HG03108 (cell line): ENCODE measurements at regions not wholly inside any gene's neighbourhood (a gene's known extent, or its start where the extent isn't known, plus 50 kb on each side); places are given as distances from the start of the nearest gene placed in this dataset.
A peak's percentile ranks its signal among the peaks of the same experiment; 100 is the strongest.
"Not testable (repeated sequence)": the region's sequence is repeated elsewhere in the genome, so short reads cannot be mapped to it uniquely, and the experiment has no call there.

Experiments used
- ATAC-seq: cut with Tn5 transposase; IDR thresholded peaks from one replicate; pipeline ENCODE4 v1.9.1; 2021; ENCODE audit warnings: moderate library complexity; ENCODE audit not compliant: unreplicated experiment

DNA sequence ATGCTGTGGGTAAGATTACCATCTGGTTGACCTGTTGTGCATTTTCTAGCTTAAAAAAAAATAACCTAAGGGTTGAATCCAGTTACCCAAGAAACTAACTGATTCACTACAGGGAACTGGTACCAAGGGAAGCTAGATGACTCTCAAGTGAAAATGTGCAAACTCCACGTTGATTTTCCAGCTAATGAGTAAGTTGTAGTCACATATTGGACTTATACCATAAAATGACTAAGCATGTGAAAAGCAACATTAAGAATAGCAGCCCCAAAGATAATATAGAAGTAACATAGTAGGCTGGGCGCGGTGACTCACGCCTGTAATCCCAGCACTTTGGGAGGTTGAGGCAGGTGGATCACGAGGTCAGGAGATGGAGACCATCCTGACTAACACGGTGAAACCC lies 270.9 kb downstream of the SPRY1 start:
- ATAC-seq = no peak

DNA sequence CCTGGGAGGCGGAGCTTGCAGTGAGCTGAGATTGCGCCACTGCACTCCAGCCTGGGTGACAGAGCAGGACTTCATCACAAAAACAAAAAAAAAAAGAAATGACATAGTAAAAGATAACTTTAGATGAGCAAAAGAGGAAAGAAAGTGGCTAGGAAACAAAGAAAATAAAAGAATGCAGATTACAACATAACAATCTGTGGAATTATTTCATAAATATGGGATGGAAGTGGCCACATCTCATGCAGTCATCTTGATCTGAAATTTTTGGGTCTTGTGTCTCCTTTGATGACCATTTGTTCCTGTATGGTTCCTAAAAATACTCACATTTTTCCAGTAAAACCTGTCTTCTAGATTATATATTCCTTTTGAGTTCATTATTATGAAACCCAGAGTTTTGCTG lies 271.4 kb downstream of the SPRY1 start:
- ATAC-seq = no peak

DNA sequence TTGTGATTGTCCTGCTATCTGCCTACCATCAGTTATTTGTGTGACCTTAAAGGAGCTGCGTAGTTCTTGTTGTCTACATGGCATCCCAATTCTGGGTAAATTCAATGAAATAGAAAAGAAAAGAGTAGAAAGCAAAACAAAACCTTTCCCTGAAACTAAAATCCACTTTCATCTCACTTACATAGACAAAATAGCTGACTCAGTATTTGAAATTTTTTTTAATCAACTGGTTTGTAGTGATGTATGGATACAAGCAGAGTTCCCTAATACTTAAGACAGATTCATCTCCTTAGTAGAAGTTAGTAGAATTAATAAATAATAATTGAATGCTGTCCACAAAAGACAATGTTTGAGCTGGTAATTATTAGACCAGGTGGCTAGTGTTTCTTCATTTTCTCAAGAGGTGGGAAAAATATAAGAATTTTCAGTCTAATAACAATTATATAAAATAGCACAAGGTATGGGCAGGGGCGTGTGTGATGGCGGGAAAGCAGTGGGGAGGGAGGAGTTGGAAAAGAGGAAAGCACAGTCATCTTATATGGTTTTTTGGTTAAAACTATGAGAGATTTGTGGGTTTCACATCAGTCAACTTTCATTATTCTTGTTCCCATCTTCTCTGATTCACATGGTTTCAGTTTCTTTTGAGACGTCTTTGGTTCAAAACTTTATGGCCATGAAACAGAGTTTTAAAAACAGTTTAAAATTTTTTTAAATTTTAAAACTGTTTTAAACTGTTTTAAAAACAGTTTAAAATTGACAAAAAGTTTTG lies 275.2 kb downstream of the SPRY1 start:
- ATAC-seq = peak; percentile 72

DNA sequence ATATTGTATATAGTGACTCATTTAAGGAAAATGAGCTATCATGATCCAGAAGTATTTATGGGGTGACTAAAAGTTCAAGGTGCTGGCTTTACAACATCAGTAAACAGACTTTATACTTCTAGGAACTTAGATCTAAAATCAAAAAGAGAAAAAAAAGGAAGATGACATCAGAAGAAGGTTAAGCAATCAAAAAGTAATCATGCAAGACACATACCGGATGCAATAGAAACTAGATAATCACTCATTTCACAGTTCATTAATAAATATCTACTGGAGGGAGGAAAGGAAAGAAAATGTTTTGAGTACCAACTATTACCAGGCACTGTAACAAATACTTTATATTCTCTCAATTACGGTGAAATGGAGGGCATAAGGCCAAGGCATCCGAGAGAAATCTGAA lies 276.4 kb downstream of the SPRY1 start:
- ATAC-seq = no peak

DNA sequence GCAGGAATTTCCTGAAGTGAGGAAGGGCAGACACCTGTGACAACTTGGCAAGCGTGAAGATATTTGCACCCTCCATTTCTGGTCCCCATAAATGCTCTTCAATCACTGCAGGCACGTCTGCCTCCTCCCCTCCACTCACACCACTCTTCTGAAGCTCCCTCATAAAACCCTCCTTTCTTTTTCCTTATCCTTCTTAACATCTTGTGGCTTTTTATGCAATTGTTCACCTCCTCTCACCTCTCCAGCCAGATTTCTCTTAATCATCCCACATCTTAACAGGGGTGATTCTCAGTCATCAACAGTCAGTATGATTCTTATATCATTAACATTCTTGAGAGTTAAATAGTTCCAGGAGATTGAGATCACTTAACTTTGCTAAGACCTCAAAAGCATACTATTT lies 277.4 kb downstream of the SPRY1 start:
- ATAC-seq = no peak

DNA sequence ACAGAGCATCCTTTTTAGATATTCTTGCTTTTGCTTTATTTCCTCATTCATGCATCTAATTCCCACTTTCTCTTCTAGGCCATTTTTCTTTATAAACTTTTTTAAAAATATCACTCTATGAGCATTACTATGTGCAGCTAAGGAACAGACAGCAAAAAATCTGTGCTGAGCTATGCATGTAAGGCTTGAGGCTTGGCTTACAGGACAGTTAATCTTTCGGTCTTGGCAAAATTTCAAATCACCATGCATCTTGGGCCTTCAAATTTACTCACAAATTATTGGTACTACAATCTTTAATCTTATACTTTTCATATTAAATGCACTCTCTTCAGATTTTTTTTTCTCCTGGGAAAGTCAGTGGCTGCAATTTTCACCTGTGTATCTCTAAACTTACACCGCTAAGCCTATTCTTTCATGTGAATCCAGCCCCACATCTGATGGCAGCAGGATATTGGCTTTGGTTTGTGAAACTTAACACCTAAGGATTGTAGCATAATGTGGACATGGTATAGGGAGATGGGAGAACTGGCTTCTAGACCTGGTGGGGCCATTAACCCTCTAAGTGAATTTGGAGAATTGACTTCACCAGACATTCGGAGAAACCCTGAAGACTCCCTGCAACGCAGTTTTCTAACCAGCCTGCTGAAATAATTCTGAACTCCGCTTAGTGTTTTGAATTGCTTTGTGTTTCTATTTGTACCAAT lies 278.3 kb downstream of the SPRY1 start:
- no peak for ATAC-seq

DNA sequence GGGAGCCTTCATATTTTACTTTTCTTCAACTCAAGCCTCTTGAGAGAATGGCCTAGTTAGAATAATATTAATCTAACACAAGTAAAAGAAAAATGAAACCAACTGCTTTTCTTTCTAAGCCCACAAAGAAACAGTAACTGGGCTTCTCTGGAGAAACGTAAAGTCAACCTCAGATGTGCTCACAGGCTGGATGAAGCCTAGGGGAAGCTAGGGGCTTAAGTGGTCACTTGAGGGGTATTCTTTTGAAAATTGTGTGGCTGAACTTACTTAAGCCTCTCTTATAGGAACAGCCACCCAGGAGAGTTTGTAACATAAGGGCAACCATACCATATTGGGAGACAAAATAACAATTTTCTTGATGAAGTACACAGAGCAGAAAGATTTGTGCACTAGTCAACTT lies 279.0 kb downstream of the SPRY1 start:
- ATAC-seq = no peak

DNA sequence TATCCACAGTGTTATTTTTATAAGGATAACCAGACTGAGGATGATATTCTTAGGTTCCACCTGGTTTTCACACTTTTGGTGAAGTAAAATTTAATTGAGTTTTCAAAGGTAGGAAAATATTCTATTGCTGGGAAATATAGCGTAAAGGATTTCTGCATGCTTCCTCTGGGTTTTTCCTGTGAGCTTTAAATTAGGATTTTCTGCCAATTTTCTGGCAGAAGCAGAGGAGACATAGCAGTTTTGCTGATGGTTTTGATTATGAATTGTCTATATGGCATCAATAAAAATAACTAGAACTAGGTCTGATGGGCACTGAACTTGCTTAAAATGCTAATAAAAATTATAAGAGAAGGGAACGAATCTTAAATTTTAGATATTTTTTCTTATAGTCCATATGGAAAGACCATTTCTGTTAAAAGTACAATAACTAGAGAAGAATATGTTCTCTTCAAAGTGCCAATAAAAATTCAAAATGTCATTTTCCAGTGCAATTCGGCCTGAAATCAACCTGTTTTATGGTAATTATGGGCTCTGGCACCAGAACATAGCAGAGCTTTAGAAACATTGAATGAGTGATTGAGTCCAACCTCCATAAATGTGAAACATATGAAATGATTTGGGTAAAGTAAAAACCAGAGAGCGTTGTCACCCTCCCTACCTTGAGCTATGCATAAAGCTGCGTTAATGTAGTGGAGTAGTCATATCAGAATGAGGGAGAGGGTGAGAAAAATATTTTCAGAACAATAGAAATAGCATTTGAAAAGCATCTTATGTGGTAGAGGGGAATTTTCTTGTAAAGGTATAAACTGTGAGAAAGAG lies 279.7 kb downstream of the SPRY1 start:
- ATAC-seq = no peak

DNA sequence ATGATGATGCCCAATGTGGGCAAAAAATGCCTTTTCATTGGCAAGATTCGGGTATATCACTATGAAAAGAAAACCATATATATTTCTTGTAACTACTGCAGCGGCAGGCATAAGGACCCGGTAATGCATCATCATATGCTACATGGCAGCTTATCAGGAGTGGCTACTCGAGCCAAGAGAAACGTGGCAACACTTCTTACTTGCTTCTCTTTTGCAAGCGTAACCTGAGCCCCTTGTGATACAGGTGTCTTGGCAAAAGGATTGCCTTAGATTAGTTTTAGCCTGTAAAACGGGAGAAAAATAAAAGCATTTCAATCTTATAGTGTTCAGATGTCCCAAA lies 280.3 kb downstream of the SPRY1 start:
- no peak for ATAC-seq

DNA sequence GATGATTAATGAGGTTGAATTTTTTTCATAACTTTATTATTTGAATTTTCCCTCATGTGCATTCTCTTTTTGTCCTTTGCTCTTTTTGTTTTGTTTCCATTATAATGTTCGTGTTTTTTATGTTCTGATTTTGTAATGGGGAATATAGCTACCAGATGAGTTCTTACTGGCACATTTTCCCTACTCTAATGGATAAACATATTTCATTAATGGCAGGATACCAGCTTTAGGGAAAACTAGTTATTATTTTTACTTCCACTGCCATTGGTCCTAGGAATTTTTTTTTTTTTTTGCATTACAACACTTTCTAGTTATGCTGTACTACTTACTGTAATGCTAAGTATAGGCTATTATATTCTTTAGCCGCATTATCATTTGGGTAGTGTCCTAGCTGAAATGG lies 286.3 kb downstream of the SPRY1 start:
- no peak for ATAC-seq

DNA sequence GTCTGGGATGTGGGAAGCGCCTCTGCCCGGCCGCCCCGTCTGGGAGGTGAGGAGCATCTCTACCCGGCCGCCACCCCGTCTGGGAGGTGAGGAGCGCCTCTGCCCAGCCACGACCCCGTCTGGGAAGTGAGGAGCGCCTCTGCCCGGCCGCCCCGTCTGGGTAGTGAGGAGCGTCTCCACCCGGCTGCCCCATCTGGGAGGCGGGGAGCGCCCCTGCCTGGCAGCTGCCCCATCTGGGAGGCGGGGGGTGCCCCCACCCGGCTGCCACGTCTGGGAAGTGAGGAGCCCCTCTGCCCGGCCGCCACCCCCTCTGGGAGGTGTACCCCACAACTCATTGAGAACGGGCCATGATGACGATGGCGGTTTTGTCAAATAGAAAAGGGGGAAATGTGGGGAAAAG lies 288.3 kb downstream of the SPRY1 start:
- ATAC-seq = not testable (repeated sequence)

DNA sequence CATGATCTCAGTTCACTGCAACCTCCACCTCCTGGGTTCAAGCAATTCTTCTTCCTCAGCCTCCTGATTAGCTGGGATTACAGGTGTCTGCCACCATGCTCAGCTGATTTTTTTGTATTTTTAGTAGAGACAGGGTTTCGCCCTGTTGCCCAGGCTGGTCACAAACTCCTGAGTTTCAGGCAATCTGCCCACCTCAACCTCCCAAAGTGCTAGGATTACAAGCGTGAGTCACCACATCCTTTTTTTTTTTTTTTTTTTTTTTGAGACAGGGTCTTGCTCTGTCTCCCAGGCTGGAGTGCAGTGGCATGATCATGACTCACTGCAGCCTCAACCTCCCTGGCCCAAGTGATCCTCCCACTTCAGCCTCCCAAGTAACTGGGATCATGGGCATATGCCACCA lies 298.9 kb downstream of the SPRY1 start:
- ATAC-seq = not testable (repeated sequence)

DNA sequence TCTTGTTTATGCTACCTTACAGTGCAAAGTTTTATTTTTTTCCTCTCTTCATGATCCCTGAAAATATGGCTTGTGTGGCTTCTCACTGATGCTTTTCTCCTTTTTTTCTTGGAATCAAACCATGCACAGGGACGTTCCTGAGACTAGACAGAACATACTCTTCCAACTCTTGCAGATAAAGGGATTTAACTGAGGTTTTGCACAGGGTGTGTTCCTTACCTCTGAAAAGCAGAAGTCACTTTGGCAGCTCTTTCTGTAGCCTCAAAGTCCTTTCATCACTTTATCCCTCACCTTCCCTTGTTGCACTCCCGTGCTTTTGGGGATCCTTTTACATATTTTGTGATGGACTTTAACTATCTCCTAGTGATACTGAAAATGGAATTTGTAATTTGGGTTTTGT lies 300.1 kb downstream of the SPRY1 start:
- ATAC-seq = no peak

DNA sequence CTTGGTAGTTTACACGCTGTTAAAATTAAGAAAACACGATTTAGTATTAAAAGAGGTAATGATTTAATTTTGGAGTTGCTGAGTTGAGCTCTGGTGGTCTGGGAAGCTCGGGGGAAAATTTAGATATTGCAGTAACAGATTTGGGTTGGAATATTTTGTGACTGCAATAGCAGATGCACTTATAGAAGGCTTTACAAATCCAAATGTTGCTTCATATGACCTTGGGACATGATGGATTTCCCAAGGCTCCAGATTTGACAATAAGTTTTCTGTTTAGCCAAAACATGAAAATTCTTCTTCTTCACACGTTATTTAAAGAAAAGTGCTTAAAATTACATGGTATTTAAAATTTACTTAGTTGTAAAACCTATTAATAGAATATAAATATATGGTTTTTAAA lies 302.0 kb downstream of the SPRY1 start:
- ATAC-seq = no peak

DNA sequence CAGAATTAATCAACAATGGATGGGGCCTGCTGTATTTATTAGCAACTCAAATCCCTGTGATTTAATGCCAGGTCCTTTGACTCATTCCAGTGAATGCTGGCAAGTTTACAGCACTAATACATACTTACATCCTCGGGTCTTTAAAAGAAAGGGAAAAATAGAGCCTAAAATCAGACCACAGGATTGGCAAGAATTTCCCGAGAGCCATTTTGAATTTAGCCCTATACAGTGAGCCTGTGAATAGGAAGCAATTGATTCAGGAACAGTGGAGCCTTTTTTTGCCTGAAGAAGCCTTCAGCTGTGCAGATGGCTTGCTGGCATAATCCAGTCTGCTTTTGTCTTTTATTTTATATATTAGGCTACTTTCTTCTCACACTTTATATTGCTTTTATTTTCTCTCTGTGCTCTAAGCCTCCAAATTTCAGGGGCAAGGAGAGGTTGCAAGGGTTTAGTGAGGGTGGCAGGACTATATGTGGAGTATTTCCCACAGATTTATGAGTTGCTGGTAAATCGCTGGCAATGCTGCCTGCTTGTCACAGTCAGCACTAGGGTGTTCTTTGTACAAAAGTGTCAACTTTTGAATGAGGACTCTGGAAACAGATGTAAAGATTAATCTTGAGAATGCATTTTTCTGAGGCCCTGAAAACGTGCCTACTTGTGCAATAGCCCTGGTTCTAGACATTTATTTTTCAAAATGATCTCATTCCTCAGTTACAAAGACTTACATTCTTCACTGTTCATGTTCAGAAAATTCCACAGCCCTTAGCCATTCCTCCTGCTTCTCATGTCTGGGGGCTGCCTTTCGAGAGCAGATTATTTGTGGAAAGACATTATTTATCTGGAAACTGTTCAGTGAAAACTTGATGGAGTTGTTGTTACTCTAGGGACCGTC lies 303.5 kb downstream of the SPRY1 start:
- ATAC-seq = no peak

DNA sequence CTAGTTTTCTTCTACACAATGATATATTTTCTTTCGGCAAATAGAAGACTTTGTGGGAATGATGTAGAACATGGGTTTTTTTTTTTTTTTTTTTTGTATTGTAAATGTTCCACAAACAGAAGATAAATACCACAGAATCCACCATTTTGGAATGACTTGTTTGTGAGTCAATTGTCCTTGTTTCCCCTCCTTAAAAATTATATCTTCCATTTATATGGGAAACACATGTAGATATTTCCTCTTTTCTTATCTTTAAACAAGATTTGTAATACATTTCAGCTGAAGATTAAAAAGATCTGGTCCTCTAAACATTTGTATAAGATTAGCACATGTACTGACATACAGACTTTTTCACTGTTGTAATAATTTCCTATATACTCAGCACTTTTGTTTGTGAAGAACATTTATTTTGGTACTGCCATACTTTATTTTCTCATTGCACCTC lies 304.6 kb downstream of the SPRY1 start:
- no peak for ATAC-seq

DNA sequence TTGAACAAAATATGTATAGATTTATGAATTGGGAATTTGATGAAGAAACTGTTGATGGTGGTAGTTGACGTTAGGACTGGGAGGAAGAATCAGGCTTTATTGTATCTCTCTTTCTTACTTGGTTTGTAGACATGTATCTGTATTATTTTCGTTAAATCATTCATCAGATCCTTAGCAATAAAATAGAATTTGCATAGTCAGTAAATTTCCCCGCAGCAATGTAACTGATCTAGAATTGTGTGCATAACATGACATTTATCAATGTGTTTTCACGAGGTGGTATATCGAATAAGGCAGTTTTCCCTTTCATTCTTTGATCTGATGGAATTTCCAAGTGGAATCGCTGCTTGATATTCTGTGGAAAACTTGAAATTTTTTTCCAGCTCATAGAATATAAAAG lies 308.8 kb downstream of the SPRY1 start:
- no peak for ATAC-seq

DNA sequence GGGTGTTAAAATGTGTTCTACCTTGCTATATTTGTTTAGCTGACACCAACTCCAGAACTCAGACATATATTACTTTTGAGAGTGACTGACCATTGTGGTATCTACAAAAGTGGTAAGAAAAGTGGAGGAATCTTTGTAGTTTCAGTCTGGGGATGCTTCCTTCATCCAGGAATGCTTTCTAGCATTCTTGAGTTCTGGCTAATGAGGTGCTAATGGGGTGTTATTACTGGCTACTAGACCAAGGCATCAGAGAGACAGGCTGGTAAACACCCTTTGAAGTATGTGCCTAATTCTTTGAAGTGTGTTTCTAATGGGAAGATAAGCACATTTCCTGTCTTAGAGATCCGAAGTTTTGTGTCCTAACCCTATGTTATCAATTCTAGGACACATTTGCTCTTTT lies 310.4 kb downstream of the SPRY1 start:
- no peak for ATAC-seq

DNA sequence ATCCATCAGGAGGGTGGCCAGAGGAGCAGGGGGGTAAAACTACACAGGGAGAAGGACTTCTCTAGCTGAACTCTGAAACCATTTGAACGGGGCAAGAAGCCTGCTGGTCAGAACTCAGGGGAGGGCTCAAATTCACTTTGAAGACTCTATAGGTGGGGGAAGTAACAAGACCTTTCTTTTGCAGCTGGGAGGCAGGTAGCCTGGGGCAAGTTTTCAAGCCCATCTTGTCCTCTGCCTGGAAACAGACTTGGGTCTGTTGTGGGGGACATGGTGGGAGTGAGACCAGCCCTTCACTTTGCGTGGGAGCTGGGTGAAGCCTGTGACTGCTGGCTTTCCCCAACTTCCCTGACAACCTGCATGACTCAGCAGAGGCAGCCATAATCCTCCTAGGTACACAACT lies 312.3 kb downstream of the SPRY1 start:
- ATAC-seq = no peak

DNA sequence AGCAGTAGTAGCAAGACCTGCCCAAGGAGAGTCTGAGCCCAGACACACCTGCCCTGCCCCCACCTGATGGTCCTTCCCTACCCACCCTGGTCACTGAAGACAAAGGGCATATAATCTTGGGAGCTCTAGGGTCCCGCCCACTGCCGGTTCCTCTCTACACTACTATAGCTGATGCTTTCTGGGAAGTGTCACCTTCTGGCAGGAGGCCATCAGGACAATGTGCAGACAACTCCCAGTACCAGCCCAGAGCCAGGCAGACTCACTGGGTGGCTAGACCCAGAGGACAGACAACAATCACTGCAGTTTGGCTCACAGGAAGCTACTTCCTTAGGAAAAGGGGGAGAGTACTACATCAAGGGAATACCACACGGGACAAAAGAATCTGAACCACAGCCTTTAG lies 312.7 kb downstream of the SPRY1 start:
- ATAC-seq = no peak

DNA sequence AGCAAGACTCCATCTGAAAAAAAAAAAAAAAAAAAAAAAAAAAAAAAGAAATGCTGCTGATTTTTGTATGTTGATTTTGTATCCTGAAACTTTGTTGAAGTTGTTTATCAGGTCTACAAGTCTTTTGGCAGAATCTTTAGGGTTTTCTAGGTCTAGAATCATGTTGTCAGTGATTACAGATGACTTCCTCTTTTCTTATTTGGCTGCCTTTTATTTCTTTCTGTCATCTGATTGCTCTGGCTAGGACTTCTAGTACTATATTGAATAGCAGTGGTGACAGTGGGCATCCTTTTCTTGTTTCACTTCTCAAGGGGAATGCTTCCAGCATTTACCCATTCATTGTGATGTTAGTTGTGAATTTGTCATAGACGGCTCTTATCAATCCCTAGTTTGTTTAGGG lies 334.4 kb downstream of the SPRY1 start:
- ATAC-seq = no peak
